Testis (tissue), 2 donors: ENCODE measurements at regions not wholly inside any gene's neighbourhood (a gene's known extent, or its start where the extent isn't known, plus 50 kb on each side); places are given as distances from the start of the nearest gene placed in this dataset.

Experiments
- DNase-seq: peaks from one replicate; pipeline ENCODE4 v3.0.0-alpha.2; 2019
- H3K27ac ChIP-seq, 2 donors: fragments of 200-600 bp; sonication (generic); one replicate each; pipeline ENCODE4 v1.5.1; 2019
- H3K27me3 ChIP-seq: fragments of 200-600 bp; sonication (generic); one replicate; pipeline ENCODE4 v1.5.1; 2019
- H3K36me3 ChIP-seq: fragments of 200-600 bp; sonication (generic); one replicate; pipeline ENCODE4 v1.5.1; 2017; ENCODE audit warnings: low read depth; ENCODE audit errors: missing control alignments
- H3K4me1 ChIP-seq: fragments of 200-600 bp; sonication (generic); one replicate; pipeline ENCODE4 v1.5.1; 2019
- H3K4me3 ChIP-seq, 2 donors: fragments of 200-600 bp; sonication (generic); one replicate each; pipeline ENCODE4 v1.5.1; 2017 to 2019
- H3K9me3 ChIP-seq: fragments of 200-600 bp; sonication (generic); one replicate; pipeline ENCODE4 v1.5.1; 2017
- POLR2A ChIP-seq: fragments of 450-650 bp; IDR thresholded peaks from one replicate; pipeline ENCODE4 v1.6.1; 2017; ENCODE audit warnings: antibody characterized with exemption, mild to moderate bottlenecking, moderate library complexity
- WGBS, 2 donors: methylation state at CpG; one replicate each; pipeline ENCODE4 v1.1.5; 2018; 5-methylcytosine and 5-hydroxymethylcytosine counted together
- intact Hi-C: fragments of 100-400 bp; cut with DNase I; formaldehyde crosslinking; loops from one replicate; pipeline ENCODE4 v1.15.1; 2023; ENCODE audit warnings: low total_unique reads
- TF ChIP-seq, protein P1 (sequence below), 3 experiments: fragments of 450-650 bp in 2 of 3; fragments of 200-600 bp in 1 of 3; sonication (generic) in 1 of 3; IDR thresholded peaks; one replicate each; pipeline ENCODE4 v1.5.1; 2016 to 2019; ENCODE audit warnings: antibody characterized with exemption in 3 of 3, mild to moderate bottlenecking in 2 of 3, moderate library complexity in 1 of 3

GRCh38 chr6:74431873-74432580 lies 736.0 kb downstream of the CD109 start:
- no peaks in the 10 kb centered on the region for H3K36me3 ChIP-seq
- H3K9me3 ChIP-seq, result no peaks in the 10 kb centered on the region
- intact Hi-C loops, result no loop called here
- no peaks in the 10 kb centered on the region for H3K27me3 ChIP-seq
- 83 to 93% methylated on average over 3 of the region's 3 CpGs for WGBS, 2 donors
- H3K4me1 ChIP-seq, result no peaks in the 10 kb centered on the region
- no peak overlapping the region for H3K27ac ChIP-seq
- no peak for DNase-seq
- no peak overlapping the region for H3K4me3 ChIP-seq
- no peak for TF ChIP-seq POLR2A
- TF ChIP-seq, protein P1, sequence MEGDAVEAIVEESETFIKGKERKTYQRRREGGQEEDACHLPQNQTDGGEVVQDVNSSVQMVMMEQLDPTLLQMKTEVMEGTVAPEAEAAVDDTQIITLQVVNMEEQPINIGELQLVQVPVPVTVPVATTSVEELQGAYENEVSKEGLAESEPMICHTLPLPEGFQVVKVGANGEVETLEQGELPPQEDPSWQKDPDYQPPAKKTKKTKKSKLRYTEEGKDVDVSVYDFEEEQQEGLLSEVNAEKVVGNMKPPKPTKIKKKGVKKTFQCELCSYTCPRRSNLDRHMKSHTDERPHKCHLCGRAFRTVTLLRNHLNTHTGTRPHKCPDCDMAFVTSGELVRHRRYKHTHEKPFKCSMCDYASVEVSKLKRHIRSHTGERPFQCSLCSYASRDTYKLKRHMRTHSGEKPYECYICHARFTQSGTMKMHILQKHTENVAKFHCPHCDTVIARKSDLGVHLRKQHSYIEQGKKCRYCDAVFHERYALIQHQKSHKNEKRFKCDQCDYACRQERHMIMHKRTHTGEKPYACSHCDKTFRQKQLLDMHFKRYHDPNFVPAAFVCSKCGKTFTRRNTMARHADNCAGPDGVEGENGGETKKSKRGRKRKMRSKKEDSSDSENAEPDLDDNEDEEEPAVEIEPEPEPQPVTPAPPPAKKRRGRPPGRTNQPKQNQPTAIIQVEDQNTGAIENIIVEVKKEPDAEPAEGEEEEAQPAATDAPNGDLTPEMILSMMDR (IDR thresholded peaks at IDR 0.05), result no peak

DNA sequence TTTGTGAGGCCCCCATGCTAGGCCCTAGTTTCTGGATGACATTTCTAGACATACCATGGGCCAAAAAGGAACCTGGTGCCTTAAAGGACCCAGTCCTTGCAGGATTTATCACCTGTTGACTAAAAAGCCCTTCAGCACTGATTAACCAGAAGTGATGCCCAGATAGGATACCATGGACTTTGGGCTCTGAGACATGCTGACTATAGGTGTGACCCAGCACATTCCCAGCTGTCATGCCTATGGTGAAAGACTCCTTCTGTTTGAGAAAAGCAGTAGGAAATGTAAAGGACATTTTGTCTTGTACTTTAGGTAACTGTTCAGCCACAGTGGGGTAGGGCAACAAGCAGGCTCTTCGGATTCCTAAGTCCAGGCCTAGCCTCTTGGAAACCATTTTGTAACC lies 724.2 kb downstream of the CD109 start:
- no peaks in the 10 kb centered on the region for H3K36me3 ChIP-seq
- no peak overlapping the region for H3K27ac ChIP-seq
- intact Hi-C loops, result no loop called here
- TF ChIP-seq, protein P1 (IDR thresholded peaks at IDR 0.05), result no peak
- TF ChIP-seq POLR2A, result no peak
- WGBS, 2 donors, result 90 to 100% methylated on average over 1 of the region's 1 CpG
- DNase-seq, result no peak
- no peaks in the 10 kb centered on the region for H3K9me3 ChIP-seq
- H3K27me3 ChIP-seq, result no peaks in the 10 kb centered on the region
- no peak overlapping the region for H3K4me3 ChIP-seq
- H3K4me1 ChIP-seq, result no peaks in the 10 kb centered on the region

DNA sequence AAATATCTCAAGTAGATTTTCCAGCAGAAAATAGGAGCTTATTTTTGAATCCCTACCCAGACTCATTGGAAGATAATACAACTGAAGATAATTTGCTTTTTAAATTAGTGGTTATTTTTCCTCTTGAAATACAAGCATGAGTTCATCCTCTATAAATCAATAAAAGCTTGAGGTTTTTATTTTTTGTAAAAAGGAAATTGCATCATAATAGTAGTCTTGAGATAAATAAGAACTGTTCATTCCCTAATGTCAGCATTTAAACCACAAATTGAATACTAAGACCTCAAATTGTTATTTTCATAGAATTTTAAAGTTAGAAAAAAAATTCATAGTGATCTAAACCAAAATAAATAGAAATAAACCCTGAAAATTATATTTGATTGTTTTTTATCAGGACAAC lies 719.1 kb downstream of the CD109 start:
- H3K4me3 ChIP-seq, result no peak overlapping the region
- H3K27me3 ChIP-seq, result no peaks in the 10 kb centered on the region
- no peak overlapping the region for H3K27ac ChIP-seq
- TF ChIP-seq, protein P1 (IDR thresholded peaks at IDR 0.05), result no peak
- TF ChIP-seq POLR2A, result no peak
- intact Hi-C loops, result loop anchor here (10.0 kb wide), 1 partner anchor 790 kb away; the partner anchor contains the start of gene COL12A1
- H3K9me3 ChIP-seq, result no peaks in the 10 kb centered on the region
- no peaks in the 10 kb centered on the region for H3K36me3 ChIP-seq
- no peak for DNase-seq
- no peaks in the 10 kb centered on the region for H3K4me1 ChIP-seq

DNA sequence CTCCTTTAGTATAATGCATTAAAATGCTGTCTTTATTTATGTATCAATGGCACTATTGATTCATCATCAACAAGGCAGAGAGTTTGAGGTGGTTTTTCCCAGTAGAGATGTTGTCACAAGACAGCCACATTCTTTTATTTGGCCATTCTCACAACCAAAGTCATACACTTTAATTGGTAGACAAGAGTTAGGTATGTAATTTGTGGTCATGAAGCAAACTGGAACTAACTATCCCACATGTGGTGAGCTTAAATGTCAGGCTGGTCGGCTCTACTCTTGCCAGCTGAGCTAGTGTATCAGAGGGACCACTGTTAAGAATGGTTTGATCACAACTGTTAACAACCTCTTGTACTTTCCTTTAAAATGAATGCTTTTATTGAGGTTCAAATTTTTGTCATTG lies 714.6 kb downstream of the CD109 start:
- TF ChIP-seq, protein P1 (IDR thresholded peaks at IDR 0.05), result no peak
- no peak for TF ChIP-seq POLR2A
- no peak for DNase-seq
- Histone ChIP-seq H3K27me3 (no peaks in the 10 kb centered on the region), H3K9me3 (no peaks in the 10 kb centered on the region), H3K36me3 (no peaks in the 10 kb centered on the region), H3K4me1 (no peaks in the 10 kb centered on the region), H3K4me3 (no peak overlapping the region), H3K27ac (no peak overlapping the region)
- intact Hi-C loops, result loop anchor here (10.0 kb wide), 1 partner anchor 794 kb away; the partner anchor contains the start of gene COL12A1
- WGBS, 2 donors, result 94 to 95% methylated on average over 1 of the region's 1 CpG

- no peak overlapping the region for H3K27ac ChIP-seq
- no peaks in the 10 kb centered on the region for H3K27me3 ChIP-seq
- no peaks in the 10 kb centered on the region for H3K36me3 ChIP-seq
- H3K9me3 ChIP-seq, result no peaks in the 10 kb centered on the region
- no peaks in the 10 kb centered on the region for H3K4me1 ChIP-seq
- no peak for DNase-seq
- TF ChIP-seq POLR2A, result no peak
- TF ChIP-seq, protein P1 (IDR thresholded peaks at IDR 0.05), result no peak
- 0 to 30% methylated on average over 1 of the region's 1 CpG for WGBS, 2 donors
- H3K4me3 ChIP-seq, result no peak overlapping the region
- intact Hi-C loops, result no loop called here
These were observed 713.4 kb downstream of the CD109 start for GRCh38 chr6:74409447-74409846.
